ENCODE measurements at regions not wholly inside any gene's neighbourhood (a gene's known extent, or its start where the extent isn't known, plus 50 kb on each side); places are given as distances from the start of the nearest gene placed in this dataset.

DNA sequence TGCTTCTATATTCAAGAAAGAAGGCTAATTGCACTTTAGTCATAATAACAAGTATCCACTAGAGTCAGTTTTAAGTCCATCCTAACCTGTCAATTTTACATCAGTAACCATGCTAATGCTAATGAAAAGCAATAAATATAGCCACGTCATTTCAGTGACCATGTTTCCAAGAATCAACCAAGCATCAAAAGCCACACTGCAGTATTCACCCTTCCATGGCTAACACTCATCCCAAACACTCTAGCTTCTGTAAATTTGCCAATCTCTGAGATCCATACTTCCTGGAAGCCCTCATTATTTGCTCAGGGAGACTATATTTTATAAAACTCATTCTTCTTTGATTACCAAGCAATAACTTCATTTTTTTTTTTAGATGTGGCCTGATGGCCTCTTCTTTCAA, 712.0 kb downstream of the CETN3 start:
- Histone ChIP-seq H3K27ac (no peak overlapping the region), H3K36me3 (no peaks in the 10 kb centered on the region), H3K9me3 (no peaks in the 10 kb centered on the region), H3K4me3 (no peak overlapping the region), H3K4me1 (no peaks in the 10 kb centered on the region), H3K27me3 (no peaks in the 10 kb centered on the region)
- in situ Hi-C loops (cut with MboI; ENCODE audit: low pct_ligation_motif_present in 1 of 4, low pct_unique_long_range_greater_than_20kb in 1 of 4, low sequenced_read_pairs in 3 of 4) (no loop called here), intact Hi-C loops (cut with DNase I; ENCODE audit: low total_unique reads) (no loop called here)
- WGBS, 2 donors (ENCODE audit: low coverage in 1 of 2) = 38 to 68% methylated on average over 1 of the region's 1 CpG
- no peak for DNase-seq
- TF ChIP-seq POLR2A (IDR thresholded peaks at IDR 0.05) = no peak
- no peak for TF ChIP-seq POLR2AphosphoS5 (IDR thresholded peaks at IDR 0.05)
- TF ChIP-seq, protein P1, sequence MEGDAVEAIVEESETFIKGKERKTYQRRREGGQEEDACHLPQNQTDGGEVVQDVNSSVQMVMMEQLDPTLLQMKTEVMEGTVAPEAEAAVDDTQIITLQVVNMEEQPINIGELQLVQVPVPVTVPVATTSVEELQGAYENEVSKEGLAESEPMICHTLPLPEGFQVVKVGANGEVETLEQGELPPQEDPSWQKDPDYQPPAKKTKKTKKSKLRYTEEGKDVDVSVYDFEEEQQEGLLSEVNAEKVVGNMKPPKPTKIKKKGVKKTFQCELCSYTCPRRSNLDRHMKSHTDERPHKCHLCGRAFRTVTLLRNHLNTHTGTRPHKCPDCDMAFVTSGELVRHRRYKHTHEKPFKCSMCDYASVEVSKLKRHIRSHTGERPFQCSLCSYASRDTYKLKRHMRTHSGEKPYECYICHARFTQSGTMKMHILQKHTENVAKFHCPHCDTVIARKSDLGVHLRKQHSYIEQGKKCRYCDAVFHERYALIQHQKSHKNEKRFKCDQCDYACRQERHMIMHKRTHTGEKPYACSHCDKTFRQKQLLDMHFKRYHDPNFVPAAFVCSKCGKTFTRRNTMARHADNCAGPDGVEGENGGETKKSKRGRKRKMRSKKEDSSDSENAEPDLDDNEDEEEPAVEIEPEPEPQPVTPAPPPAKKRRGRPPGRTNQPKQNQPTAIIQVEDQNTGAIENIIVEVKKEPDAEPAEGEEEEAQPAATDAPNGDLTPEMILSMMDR (IDR thresholded peaks at IDR 0.05) = no peak
- TF ChIP-seq EP300 (IDR thresholded peaks at IDR 0.05; ENCODE audit: low read depth) = no peak

- no peaks in the 10 kb centered on the region for H3K27me3 ChIP-seq
- WGBS, 2 donors (ENCODE audit: low coverage in 1 of 2) = 87 to 100% methylated on average over 1 of the region's 1 CpG
- H3K4me3 ChIP-seq = no peak overlapping the region
- H3K9me3 ChIP-seq = no peaks in the 10 kb centered on the region
- DNase-seq = no peak
- no peak for TF ChIP-seq POLR2A (IDR thresholded peaks at IDR 0.05)
- TF ChIP-seq, protein P1 (IDR thresholded peaks at IDR 0.05) = no peak
- TF ChIP-seq EP300 (IDR thresholded peaks at IDR 0.05; ENCODE audit: low read depth) = no peak
- TF ChIP-seq POLR2AphosphoS5 (IDR thresholded peaks at IDR 0.05) = no peak
- H3K27ac ChIP-seq = no peak overlapping the region
- H3K36me3 ChIP-seq = no peaks in the 10 kb centered on the region
- in situ Hi-C loops (cut with MboI; ENCODE audit: low pct_ligation_motif_present in 1 of 4, low pct_unique_long_range_greater_than_20kb in 1 of 4, low sequenced_read_pairs in 3 of 4) (no loop called here), intact Hi-C loops (cut with DNase I; ENCODE audit: low total_unique reads) (no loop called here)
- no peaks in the 10 kb centered on the region for H3K4me1 ChIP-seq
Observed at GRCh38 chr5:89695371-89695770, 714.2 kb downstream of the CETN3 start.

DNA sequence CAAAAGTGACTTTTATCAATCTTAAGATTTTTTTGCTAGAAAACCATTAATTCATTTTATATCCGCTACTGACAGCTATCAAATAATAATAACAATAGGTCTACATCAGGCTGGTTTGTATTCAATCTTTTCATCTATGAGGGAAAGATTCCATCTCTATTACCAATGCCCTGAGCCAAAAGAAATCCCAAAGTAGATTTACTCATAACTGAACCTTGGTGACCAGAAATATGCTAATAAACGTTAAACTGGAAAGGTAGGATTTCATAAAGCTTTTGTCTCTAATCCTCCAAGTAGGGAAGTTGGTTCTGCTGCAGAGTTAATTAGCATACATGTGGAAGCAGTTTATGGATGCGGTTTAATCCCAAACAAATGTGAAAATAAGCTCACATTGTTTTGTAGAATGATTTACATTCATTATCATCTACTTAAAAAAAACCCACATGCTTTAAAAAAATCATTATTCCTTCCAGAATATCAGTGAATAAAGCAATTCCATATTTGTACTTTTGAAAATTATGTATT, 715.5 kb downstream of the CETN3 start:
- in situ Hi-C loops (cut with MboI; ENCODE audit: low pct_ligation_motif_present in 1 of 4, low pct_unique_long_range_greater_than_20kb in 1 of 4, low sequenced_read_pairs in 3 of 4) = no loop called here

GRCh38 chr5:89690331-89690730, 719.2 kb downstream of the CETN3 start:
- H3K36me3 ChIP-seq = no peaks in the 10 kb centered on the region
- no peaks in the 10 kb centered on the region for H3K4me1 ChIP-seq
- in situ Hi-C loops (cut with MboI; ENCODE audit: low pct_ligation_motif_present in 1 of 4, low pct_unique_long_range_greater_than_20kb in 1 of 4, low sequenced_read_pairs in 3 of 4) = no loop called here
- 75 to 80% methylated on average over 1 of the region's 1 CpG for WGBS, 2 donors (ENCODE audit: low coverage in 1 of 2)
- H3K27ac ChIP-seq = no peak overlapping the region
- DNase-seq = no peak
- no peak overlapping the region for H3K4me3 ChIP-seq
- H3K9me3 ChIP-seq = no peaks in the 10 kb centered on the region
- TF ChIP-seq EP300 (IDR thresholded peaks at IDR 0.05; ENCODE audit: low read depth) (no peak), POLR2A (IDR thresholded peaks at IDR 0.05) (no peak), POLR2AphosphoS5 (IDR thresholded peaks at IDR 0.05) (no peak)
- TF ChIP-seq, protein P1 (IDR thresholded peaks at IDR 0.05) = no peak
- H3K27me3 ChIP-seq = no peaks in the 10 kb centered on the region
- intact Hi-C loops (cut with DNase I; ENCODE audit: low total_unique reads) = no loop called here

More for the DNA sequence above, 715.5 kb downstream of the CETN3 start:
- H3K27me3 ChIP-seq = no peaks in the 10 kb centered on the region
- TF ChIP-seq POLR2A (IDR thresholded peaks at IDR 0.05) (no peak), EP300 (IDR thresholded peaks at IDR 0.05; ENCODE audit: low read depth) (no peak), POLR2AphosphoS5 (IDR thresholded peaks at IDR 0.05) (no peak)
- TF ChIP-seq, protein P1 (IDR thresholded peaks at IDR 0.05) = no peak
- no peak overlapping the region for H3K27ac ChIP-seq
- intact Hi-C loops (cut with DNase I; ENCODE audit: low total_unique reads) = no loop called here
- DNase-seq = no peak
- WGBS, 2 donors (ENCODE audit: low coverage in 1 of 2) = 69 to 84% methylated on average over 2 to 3 of the region's 3 CpGs
- no peak overlapping the region for H3K4me3 ChIP-seq
- no peaks in the 10 kb centered on the region for H3K36me3 ChIP-seq
- H3K4me1 ChIP-seq = no peaks in the 10 kb centered on the region
- H3K9me3 ChIP-seq = no peaks in the 10 kb centered on the region
